NK-92 treated with Interleukin-12 subunit alpha and Interleukin-12 subunit beta, amount 100 ng/mL, for 24 hours (cell line): ENCODE measurements at regions not wholly inside any gene's neighbourhood (a gene's known extent, or its start where the extent isn't known, plus 50 kb on each side); places are given as distances from the start of the nearest gene placed in this dataset.
A peak's percentile ranks its signal among the peaks of the same experiment; 100 is the strongest.
"Not testable (repeated sequence)": the region's sequence is repeated elsewhere in the genome, so short reads cannot be mapped to it uniquely, and the experiment has no call there.

Experiments used
- DNase-seq: peaks from one replicate; lab custom pipeline; 2025; lab: John Stamatoyannopoulos, UW

DNA sequence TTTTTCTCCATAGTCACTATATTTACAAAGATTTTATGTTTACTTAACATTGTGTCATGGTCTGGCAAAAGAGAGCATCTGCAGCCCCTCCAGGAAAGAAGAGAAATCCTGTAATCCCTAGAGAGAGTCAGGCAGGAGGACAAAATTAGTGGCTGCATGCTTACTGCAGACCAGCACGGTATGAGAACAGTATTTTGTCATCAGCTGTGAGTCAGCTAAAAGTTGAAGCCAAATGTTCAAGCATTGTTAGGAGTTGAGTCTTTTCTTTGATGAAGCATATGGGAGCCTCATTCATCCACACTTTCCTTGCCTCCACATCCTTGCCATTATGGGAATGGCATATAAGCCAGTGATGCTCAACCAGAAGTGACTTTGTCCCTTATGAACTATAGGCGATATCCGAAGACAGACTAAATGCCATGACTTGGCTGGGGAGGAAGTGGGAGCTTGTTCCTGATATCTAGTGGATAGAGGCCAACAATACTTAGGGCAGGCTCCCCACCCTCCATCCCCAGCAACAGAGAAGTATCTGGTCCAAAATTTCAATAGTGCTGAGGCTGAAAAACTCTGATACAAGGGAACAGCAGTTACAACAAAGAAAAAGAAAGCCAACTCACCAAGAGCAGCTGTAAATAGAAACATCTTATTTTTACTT, 112.0 kb upstream of the OR5AK2 start:
- no peak for DNase-seq

DNA sequence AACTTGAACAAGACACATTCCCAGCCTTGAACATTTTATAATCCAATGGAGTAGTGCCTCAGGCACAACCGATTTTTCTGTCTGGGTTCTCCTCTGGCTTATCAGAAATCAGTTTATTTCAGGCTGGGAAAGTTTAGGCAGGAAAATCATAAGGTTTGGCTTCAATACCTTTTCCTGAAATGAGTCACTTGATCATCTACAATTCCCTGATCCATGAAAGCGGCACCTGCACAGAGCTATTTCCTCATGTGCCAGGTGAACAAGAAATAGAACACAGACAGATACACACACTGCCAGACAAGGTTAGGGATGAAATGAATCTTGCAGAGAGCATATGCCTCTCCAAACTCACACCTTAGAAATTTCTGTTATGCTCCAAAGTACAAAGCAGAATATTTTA, 106.7 kb upstream of the OR9G4 start:
- DNase-seq = no peak

DNA sequence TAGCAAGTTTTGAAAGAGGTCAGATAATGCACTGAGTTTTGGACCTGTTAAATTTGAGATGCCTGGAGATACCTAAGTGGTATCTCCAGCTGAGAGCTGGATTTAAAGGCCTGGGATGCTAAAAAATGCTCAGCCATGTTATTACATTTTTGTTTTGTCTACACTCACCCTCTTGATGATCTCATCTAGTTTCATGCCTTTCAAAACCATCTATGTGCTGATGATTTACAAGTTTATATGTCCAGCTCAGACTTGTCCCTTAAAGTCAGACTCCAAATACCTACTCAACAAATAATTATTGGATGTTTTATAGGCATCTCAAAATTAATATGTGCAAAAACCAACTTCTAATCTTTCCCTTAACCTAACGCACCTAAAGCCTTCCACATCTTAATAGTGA, 103.6 kb upstream of the OR9G4 start:
- no peak for DNase-seq

DNA sequence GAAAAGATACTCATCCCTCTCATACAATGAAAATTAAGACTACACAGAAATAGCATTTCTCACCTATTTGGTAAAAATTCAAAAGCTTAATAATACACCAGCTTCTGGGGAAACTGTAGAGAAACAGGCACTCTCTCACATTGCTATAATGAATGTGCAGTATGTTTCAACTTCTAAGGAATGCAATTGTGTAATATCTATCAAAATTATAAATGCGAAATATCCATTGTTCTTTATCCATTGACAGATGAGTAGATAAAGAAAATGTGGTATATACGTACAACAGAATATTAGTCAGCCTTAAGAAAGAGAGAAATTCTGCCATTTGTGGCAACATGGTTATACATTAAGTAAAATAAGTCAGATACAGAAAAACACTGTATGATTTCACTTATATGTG, 101.4 kb upstream of the OR9G4 start:
- no peak for DNase-seq

DNA sequence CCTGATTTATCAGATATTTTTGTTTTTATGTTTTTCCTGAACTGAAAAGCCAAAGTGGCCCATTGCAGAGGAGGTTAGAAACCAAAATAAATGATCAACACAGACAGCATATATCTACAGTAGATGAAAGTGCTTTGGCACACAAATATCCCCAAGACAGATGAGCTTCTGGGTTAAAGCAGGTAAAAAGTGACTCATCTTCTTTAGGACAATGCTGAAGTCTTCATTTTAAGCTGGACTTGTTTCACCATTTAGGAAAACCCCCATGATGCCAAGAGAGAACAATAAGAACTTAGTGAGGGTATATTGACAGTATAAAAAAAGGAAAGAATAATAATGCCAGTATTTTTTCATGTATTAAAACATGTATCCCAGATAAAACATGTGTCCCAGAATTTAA, 100.8 kb upstream of the OR9G4 start:
- no peak for DNase-seq

DNA sequence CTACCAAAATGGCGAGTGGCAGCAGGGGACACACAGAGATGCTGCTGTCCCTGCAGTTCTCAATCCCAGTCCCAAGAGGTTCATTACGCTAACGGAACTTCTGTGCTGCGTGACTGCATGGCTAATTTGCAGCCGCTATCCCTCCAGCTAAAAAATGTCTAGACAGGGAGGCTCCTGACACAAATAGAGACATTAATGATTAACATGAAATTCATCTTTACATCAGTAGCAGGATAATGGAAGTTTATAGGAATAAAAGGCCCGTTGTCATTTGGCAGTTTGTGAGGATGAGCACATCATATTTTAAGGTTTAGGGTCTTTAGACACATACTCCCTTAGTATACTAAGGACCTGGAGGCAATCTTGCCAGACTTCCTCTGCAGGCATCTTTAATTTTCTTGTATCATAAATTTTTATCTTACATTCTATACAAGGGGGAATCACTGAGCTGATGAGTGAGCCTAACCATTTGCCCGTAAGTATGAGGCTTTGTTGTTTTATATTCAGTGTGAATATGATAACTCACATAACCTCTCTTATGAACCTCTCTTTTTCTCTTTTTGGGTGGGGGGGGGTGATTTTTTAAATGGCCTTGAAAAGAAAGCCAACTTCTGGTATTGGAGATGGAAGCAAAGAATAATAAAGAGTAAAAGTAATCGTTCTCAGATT, 99.8 kb upstream of the OR9G4 start:
- no peak for DNase-seq

DNA sequence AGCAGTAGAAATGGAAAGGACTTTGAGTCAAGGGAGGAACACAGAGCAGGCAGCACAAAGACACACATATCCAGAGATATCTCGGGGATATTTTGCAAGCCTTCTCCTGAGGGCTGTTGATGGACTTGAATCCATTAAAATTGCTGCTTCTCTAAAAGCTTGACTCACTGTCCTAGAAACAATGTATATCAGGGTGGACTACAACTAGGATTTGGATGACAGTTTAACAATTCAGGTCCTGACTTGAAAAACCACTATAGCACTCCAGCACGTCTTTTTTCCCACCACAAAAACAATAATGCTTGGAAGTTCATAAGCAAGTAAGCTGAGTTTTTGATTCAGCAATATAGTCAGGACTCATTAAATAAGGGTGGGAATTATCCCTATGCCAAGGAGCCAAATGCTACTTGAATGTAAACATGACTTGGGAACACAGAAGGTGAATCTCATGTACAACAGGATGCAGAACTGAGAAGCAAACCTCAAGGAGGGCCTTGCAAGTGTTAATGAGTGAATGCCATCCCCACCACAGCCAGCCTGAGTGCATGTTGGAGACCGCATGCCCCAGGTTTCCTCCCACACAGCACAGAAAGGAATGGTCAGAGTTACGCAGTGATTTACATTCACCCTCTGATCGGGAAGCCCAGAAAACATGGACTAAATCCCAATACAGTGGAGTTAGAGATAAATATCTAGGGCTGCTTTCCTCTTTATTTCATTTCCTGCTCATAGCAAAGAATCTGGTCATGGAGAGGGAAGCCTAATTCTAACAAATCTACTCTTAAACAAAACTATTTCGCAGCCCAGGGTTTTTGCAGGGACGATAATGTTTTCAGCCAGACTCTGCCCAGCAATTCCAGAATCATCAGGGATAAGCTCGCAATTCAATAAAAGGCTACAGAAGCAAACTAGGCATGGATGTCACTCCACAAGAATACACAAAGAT, 98.4 kb upstream of the OR9G4 start:
- no peak for DNase-seq

DNA sequence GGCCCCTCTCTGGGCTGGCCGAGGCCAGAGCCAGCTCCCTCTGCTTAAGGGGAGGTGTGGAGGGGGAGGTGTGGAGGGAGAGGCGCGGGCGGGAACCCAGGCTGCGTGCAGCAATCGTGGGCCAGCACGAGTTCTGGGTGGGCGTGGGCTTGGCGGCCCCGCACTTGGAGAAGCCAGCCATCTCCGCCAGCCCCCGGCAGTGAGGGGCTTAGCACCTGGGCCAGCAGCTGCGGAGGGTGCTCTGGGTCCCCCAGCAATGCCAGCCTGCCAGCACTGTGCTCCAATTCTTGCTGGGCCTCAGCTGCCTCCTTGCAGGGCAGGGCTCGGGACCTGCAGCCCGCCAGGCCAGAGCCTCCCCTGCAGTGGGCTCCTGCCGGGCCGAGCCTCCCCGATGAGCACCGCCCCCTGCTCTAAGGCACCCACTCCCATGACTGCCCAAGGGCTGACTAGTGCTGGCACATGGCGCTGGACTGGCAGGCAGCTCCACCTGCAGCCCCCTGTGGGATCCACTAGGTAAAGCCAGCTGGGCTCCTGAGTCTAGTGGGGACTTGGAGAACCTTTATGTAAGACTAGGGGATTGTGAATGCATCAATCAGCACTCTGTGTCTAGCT, 96.7 kb upstream of the OR9G4 start:
- DNase-seq = no peak

DNA sequence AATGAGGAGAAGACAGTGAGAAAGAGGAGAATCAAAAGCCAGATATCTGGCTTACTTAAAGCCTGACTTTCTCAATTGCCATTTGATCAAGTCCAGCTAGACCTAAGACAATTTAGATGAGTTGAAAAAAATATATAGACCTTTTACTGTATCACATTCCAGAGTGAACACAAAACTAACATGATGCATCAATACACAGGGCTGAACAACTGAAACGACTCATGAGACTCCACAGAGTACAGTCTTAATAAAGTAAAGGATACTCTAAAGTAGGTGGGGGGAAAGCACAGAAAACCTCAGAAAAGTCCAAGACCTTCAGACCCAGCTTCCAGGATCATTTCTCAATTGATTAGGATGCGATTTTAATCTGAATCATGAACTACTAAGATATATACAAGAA, 95.3 kb upstream of the OR9G4 start:
- no peak for DNase-seq

DNA sequence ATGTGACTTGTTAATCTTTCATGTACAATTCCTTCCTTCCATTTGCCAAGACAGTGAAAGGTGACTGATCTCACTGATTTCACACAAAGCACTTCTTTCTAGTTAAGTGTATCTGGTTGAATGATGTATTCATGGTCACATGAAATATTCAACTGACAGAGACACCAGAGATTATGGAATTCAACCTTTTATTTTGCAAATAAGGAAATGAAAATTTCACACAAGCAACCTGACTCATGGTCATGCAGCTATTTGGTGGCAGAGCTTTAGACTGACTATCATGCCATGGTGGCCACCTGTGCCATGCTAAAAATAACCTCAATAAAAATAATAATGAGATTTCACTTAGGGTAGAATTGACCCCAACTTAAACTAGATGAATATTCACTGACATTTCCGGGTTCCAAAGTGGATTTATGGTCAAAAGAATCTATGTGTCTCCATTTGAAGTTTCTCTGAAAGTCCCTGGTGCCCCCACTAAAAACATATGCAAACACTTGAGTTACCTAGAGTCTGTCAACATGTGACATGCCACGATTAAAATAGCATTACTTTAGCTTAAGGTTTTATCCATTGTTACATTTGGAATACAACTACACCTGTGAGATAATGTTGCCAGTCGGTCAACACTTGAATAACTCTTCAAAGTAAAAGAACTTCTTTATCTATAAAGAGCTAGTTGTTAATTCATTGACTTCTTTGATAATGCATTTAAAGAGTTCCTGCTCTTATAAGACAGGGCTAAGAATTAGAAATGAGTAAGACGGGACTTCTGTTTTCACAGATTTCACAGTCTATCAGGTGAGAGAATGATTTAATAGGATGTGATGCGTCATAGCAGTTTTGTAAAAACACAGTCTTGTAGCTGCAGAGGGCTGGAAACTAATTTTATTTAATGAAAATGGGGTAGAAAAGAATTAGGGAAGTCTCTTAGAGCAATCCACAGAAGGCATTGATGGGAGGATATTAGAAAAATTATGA, 94.6 kb upstream of the OR9G4 start:
- no peak for DNase-seq

DNA sequence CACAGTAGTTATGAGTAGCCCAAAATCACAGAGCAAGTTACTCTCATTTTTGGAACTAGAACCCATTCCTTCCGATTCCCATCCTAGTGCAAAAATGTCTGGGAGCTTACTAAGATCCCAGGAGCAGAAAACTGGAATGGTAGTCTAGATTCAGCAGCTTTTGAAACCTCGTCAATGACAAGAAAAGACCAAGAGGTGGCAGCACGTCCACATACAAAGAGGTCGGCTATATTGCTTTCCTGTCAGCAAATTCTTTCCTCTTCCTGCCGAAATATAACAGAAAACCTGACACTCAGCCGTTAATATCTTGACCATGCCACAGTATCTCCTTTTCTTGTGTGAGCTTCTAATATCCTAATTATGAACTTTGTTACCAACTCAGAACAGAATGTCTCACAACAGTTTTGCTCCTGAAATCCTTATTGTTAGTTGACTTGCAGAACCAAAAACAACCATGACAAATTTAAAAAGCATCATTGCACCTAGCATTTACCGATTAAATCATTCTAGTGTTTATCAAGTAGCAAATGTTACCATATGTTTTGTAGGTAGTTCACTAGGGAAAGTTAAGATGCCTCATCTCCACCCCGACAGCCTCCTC, 92.8 kb upstream of the OR9G4 start:
- peak; percentile 10 for DNase-seq

DNA sequence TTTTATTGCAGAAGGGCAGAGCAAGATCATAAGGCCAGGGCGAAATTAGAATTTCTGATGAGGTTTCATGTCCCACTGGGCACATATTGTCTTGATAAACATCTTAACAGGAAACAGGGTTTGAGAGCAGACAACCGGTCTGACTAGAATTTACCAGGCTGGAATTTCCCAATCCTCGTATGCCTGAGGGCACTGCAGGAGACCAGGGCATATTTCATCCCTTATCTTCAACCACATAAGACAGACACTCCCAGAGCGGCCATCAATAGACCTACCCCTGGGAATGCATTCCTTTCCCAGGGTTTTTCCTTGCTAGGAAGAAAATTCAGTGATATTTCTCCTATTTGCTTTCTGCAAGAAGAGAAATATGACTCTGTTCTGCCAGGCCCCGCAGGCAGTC, 78.9 kb upstream of the OR9G4 start:
- DNase-seq = not testable (repeated sequence)

DNA sequence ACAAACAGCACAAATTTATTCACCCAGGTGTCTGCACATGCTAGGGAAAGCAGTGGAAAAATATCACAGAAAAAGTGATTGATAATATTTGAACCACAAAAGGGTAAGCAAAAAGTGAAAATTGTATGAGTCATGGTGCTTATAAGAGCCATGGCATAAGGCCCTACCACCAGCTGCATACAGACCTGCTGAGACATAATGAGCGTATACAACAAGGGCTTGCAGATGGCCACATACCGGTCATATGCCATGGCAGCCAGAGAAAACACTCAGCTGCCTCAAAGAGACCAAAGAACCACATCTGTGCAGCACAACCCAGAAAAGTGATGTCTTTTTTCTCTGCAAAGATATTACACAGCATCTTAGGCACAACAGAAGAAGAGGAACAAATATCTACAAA, 71.4 kb upstream of the OR9G4 start:
- DNase-seq = no peak

DNA sequence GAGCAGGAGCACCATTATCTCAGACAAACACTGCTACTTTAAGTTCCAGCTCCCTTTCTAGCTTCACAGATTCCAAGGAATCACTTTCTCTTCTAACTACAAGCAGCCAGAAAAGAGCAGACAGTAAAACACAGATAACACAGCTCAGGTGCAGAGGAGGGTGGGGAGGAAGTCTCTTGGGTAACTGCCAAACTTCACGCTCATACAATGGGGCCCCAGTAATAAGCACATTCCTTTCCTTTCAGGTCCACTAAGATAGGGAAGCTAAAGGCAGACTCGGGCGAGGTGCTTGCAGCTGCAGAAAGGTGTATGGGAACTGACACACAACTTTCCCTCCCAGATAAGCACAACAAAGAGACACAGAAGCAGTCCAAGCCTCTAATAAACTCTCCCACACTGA, 69.2 kb upstream of the OR9G4 start:
- DNase-seq = no peak

DNA sequence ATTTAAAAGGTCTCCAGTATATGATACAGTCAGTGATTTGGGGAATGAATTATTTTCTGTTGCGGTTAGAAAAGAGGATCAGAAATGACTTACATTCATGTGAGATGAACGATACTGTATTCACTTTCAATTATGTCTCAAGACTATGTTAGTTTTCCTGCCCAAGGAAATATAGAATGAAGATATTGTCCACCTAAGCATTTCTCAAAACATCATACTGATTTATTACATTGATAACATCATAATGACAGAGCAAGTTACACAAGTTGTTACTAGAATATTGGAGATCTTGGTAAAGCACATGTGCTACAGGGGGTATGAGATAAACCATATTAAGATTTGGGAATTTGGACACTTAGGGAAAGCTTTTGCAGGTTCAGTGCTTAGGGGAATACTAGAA, 67.8 kb upstream of the OR9G4 start:
- DNase-seq = no peak

DNA sequence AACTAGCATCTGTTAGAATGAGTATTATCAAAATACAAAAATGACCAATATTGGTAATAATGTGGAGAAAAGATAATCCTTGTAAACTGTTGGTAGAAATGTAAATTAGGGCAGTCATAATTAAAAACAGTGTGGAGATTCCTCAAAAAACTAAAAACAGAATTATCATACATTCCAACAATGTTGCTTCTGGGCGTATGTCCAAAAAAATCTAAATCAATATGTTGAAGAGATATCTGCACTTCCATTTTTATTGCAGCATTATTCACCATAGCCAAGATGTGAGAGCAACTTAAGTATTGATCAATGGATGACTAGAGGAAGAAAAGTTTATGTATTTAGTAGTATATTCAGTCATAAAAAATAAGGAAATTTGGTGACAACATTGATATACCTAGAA, 59.8 kb upstream of the OR9G4 start:
- no peak for DNase-seq

DNA sequence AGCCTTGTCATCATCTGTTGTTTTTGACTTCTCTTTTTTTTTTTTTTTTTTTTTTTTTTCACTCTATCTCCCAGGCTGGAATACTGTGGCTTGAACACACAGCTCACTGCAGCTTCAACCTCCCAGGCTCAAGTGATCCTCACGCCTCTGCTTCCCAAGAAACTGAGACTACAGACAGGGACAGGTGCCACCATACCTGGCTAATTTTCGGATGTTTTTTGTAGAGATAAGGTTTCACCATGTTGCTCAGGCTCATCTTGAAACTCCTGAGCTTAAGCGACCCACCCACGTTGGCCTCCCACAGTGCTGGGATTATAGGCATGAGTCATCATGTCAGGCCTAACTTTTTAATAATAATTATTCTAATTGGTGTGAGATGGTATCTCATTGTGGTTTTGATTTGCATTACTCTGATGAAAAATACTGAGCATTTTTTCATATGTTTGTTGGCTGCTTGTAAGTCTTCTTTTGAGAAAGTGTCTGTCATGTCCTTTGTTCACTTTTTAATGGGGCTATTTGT, 51.3 kb upstream of the OR9G4 start:
- DNase-seq = no peak
